Sigmoid colon (tissue), 4 donors: ENCODE measurements at regions not wholly inside any gene's neighbourhood (a gene's known extent, or its start where the extent isn't known, plus 50 kb on each side); places are given as distances from the start of the nearest gene placed in this dataset.
"Not testable (repeated sequence)": the region's sequence is repeated elsewhere in the genome, so short reads cannot be mapped to it uniquely, and the experiment has no call there.

Experiments
- CTCF ChIP-seq, 4 experiments: fragments of 450-650 bp in 3 of 4; fragments of 200-600 bp in 1 of 4; IDR thresholded peaks; one replicate each; pipeline ENCODE4 v1.5.1; 2016 to 2019; ENCODE audit warnings: antibody characterized with exemption in 4 of 4, mild to moderate bottlenecking in 3 of 4, moderate library complexity in 2 of 4
- POLR2A ChIP-seq, 2 donors: fragments of 450-650 bp; IDR thresholded peaks; one replicate each; pipeline ENCODE4 v1.6.1; 2016; ENCODE audit warnings: antibody characterized with exemption in 2 of 2, mild to moderate bottlenecking in 2 of 2, moderate library complexity in 2 of 2
- POLR2AphosphoS5 ChIP-seq, 4 donors: sonication (generic); formaldehyde crosslinking; IDR thresholded peaks; one replicate each; pipeline ENCODE4 v1.6.1; 2017; ENCODE audit warnings: antibody characterized with exemption in 4 of 4

- TF ChIP-seq POLR2AphosphoS5, CTCF, POLR2A (IDR thresholded peaks at IDR 0.05): not testable (repeated sequence)
Measured at GRCh38 chr3:162411556-162411955, 914.9 kb downstream of the OTOL1 start.
